ENCODE measurements at regions not wholly inside any gene's neighbourhood (a gene's known extent, or its start where the extent isn't known, plus 50 kb on each side); places are given as distances from the start of the nearest gene placed in this dataset.

- no peaks in the 10 kb centered on the region for H3K27me3 ChIP-seq (ENCODE audit: insufficient read depth, low read depth)
- H3K9ac ChIP-seq, result no peak overlapping the region
- H4K20me1 ChIP-seq (ENCODE audit: insufficient read depth), result no peaks in the 10 kb centered on the region
- TF ChIP-seq CTCF (conservative IDR thresholded peaks at IDR 0.05; ENCODE audit: low read depth, low read length), result no peak
- H3K4me3 ChIP-seq (IDR thresholded peaks at IDR 0.05; ENCODE audit: insufficient read depth, low read depth, low read length), result no peak overlapping the region
- H2AFZ ChIP-seq (ENCODE audit: low read depth), result no peak overlapping the region
- H3K4me2 ChIP-seq, result no peak overlapping the region
- no peaks in the 10 kb centered on the region for H3K36me3 ChIP-seq (ENCODE audit: insufficient read depth)
- H3K4me1 ChIP-seq (ENCODE audit: low read depth, poor library complexity, severe bottlenecking), result no peaks in the 10 kb centered on the region
- H3K27ac ChIP-seq, result no peak overlapping the region
- H3K79me2 ChIP-seq (ENCODE audit: insufficient read depth, low read depth), result no peaks in the 10 kb centered on the region
Measured at GRCh38 chr1:112061901-112062320, 72.4 kb upstream of the KCND3 start.

GRCh38 chr1:112063781-112064728 lies 74.6 kb upstream of the KCND3 start:
- Histone ChIP-seq H4K20me1 (ENCODE audit: insufficient read depth) (no peaks in the 10 kb centered on the region), H3K4me3 (IDR thresholded peaks at IDR 0.05; ENCODE audit: insufficient read depth, low read depth, low read length) (no peak overlapping the region), H2AFZ (ENCODE audit: low read depth) (no peak overlapping the region), H3K79me2 (ENCODE audit: insufficient read depth, low read depth) (no peaks in the 10 kb centered on the region), H3K27me3 (ENCODE audit: insufficient read depth, low read depth) (no peaks in the 10 kb centered on the region), H3K4me2 (no peak overlapping the region), H3K4me1 (ENCODE audit: low read depth, poor library complexity, severe bottlenecking) (no peaks in the 10 kb centered on the region), H3K27ac (no peak overlapping the region), H3K9ac (no peak overlapping the region), H3K36me3 (ENCODE audit: insufficient read depth) (no peaks in the 10 kb centered on the region)
- TF ChIP-seq CTCF (conservative IDR thresholded peaks at IDR 0.05; ENCODE audit: low read depth, low read length), result no peak

- Histone ChIP-seq H4K20me1 (ENCODE audit: insufficient read depth) (no peaks in the 10 kb centered on the region), H3K9ac (no peak overlapping the region), H3K4me2 (no peak overlapping the region), H3K27ac (no peak overlapping the region), H3K4me1 (ENCODE audit: low read depth, poor library complexity, severe bottlenecking) (no peaks in the 10 kb centered on the region), H3K79me2 (ENCODE audit: insufficient read depth, low read depth) (no peaks in the 10 kb centered on the region), H3K36me3 (ENCODE audit: insufficient read depth) (no peaks in the 10 kb centered on the region), H3K27me3 (ENCODE audit: insufficient read depth, low read depth) (no peaks in the 10 kb centered on the region), H2AFZ (ENCODE audit: low read depth) (no peak overlapping the region), H3K4me3 (IDR thresholded peaks at IDR 0.05; ENCODE audit: insufficient read depth, low read depth, low read length) (no peak overlapping the region)
- TF ChIP-seq CTCF (conservative IDR thresholded peaks at IDR 0.05; ENCODE audit: low read depth, low read length), result no peak
Measured at GRCh38 chr1:112067989-112068388, 78.5 kb upstream of the KCND3 start.

GRCh38 chr1:112070677-112071076 lies 81.2 kb upstream of the KCND3 start:
- H4K20me1 ChIP-seq (ENCODE audit: insufficient read depth), result no peaks in the 10 kb centered on the region
- no peak overlapping the region for H3K4me2 ChIP-seq
- H3K4me3 ChIP-seq (IDR thresholded peaks at IDR 0.05; ENCODE audit: insufficient read depth, low read depth, low read length), result no peak overlapping the region
- no peak overlapping the region for H3K27ac ChIP-seq
- TF ChIP-seq CTCF (conservative IDR thresholded peaks at IDR 0.05; ENCODE audit: low read depth, low read length), result no peak
- H3K4me1 ChIP-seq (ENCODE audit: low read depth, poor library complexity, severe bottlenecking), result no peaks in the 10 kb centered on the region
- H2AFZ ChIP-seq (ENCODE audit: low read depth), result no peak overlapping the region
- no peaks in the 10 kb centered on the region for H3K79me2 ChIP-seq (ENCODE audit: insufficient read depth, low read depth)
- H3K27me3 ChIP-seq (ENCODE audit: insufficient read depth, low read depth), result no peaks in the 10 kb centered on the region
- H3K9ac ChIP-seq, result no peak overlapping the region
- H3K36me3 ChIP-seq (ENCODE audit: insufficient read depth), result no peaks in the 10 kb centered on the region
